ENCODE measurements at regions not wholly inside any gene's neighbourhood (a gene's known extent, or its start where the extent isn't known, plus 50 kb on each side); places are given as distances from the start of the nearest gene placed in this dataset.

DNA sequence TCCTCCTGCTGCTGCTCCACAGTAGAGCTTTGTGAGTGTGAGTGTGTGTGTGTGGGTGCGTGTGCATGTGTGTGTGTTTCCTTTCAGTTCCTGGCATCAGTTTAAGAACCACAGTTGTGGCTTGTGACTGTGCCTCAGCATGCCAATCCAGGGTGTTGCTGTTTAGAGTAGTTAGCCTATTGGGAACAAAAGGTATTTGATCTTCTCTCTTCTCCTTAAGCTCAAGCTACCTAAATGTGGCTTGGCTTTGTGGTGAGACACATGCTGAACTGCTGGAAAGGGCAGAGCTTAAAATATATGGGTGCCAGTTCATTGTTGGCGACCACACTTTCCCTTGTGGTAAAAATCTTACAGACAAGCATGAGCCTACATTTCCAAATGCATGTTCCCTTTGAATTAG is 116.6 kb upstream of the BNC2 start:
- no peak for TF ChIP-seq SMC3 (conservative IDR thresholded peaks at IDR 0.05; ENCODE audit: poor library complexity)
- TF ChIP-seq EZH2 (IDR thresholded peaks at IDR 0.05; ENCODE audit: borderline replicate concordance, insufficient read depth, low read length, poor library complexity, severe bottlenecking): no peak
- no peak for TF ChIP-seq REST (IDR thresholded peaks at IDR 0.05; ENCODE audit: borderline replicate concordance)
